Activated CD4-positive, CD25-positive, alpha-beta regulatory T cell treated with anti-CD3 and anti-CD28 coated beads, Interleukin-2, amount 50 U/mL, for 24 hours (primary cell): ENCODE measurements at regions not wholly inside any gene's neighbourhood (a gene's known extent, or its start where the extent isn't known, plus 50 kb on each side); places are given as distances from the start of the nearest gene placed in this dataset.
"Not testable (repeated sequence)": the region's sequence is repeated elsewhere in the genome, so short reads cannot be mapped to it uniquely, and the experiment has no call there.

Experiments used
- ATAC-seq, 2 donors: fragments of 150-1000 bp; cut with Tn5 transposase; one replicate each; pipeline ENCODE4 v1.10.0; 2021; ENCODE audit warnings: mild to moderate bottlenecking in 1 of 2, moderate library complexity in 1 of 2

DNA sequence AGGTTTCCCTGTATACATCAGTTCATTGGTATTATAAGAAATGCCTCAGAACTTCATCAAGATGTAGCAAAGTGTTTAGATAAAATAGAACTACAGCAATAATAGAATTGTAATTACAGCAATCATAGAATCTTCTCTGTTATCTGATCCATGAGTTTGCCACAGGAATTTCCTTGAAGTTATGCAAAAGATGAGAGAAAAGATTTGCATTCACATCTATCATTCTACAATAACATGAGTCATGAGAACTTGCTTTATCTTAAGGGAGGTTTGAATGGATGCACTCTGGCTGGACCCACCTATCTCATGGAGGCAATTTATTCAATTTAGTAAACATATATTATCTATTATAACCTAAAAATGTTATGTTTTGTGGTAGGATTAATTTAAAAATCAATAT, 329.8 kb upstream of the EPHA7 start:
- ATAC-seq = no peak

DNA sequence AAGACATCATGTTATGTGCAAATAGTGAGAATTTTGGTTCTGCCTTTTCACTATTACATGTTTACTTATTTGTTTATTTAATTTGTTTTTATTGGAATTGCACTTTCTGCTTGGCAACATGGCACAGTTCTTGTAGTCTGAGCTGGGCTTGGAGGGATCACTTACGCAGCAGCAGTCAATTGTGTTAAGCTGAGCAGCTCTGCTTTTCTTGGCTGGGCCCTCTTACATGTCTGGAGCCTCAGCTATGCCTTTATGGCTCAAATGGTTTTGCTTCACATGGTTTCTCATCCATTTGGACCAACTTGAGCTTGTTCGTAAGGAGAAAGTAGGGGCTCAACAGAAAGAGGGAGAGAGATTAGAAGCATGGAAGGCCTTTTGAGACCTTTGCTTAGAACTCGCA, 327.5 kb upstream of the EPHA7 start:
- ATAC-seq = no peak

DNA sequence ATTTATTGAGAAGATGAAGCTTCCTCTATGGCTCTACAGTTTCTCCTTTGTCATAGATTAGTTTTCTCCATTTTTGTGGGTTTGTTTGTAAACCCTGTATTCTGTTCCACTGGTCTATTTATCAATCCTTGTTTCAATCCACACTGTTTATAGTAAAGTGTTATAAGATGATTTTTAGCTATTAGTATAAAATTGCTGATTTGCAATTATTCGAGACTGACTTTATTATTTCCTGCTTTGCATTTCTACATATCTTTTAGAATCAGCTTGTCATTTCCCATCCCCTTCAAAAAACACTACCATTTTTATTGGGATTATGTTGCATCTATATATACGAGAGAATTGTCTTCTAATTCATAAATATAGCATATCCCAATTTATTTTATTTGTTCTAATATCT, 325.9 kb upstream of the EPHA7 start:
- no peak for ATAC-seq

DNA sequence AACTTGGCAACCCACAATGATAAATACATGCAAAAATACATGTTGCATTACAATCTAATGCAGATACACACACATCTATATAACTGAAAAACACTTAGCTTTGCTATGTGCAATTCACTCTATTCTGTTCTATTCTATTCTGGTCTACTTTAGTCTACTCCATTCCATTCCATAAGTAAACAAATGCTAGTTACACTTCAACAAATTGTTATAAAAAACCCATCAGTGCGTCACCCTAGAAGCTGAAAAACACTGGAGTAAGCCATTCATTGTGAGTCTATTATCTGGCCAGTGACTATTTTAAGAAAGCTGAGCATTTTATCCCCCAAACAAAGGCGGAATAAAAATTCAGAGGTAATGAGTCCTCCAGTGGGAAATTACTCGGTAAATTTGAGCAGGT, 315.7 kb upstream of the EPHA7 start:
- ATAC-seq = no peak

- ATAC-seq = no peak
These were observed 311.9 kb upstream of the EPHA7 start for GRCh38 chr6:93731306-93731705.

DNA sequence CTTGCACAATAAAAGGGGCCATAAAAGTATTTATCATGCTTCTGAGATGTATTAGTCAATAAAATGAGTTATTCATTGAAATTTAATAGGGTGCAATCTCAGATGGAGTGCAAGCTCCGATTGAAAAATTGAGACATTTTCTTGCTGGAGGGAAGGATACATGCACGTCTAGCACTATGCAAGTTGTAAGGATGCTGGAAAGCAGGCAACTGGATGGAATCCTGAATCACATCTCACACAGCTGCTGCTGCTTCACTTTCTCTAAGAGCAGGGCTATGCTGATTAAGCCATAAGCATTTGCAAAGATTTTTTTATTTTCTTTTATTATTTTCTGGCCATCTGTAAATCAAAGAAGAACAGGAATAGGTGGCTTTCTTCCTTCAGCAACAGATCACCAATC, 308.8 kb upstream of the EPHA7 start:
- no peak for ATAC-seq

DNA sequence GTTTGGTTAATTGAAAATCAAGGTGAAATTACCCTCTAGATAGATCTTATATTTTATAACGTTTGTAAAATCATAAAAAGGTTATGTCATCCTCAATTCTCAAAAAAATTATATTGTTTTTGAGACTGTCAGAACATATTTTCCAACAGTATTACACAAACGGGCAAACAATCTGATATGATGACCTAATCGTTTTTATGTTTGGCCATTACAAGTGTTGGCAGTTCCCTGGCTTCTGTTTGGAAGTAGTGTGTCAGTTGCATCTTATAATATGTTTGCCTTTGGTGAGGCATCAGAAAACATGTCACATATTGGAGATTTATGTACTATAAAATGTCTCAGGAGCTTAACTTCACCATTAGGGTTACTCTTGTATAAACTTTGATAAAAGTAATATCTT, 308.1 kb upstream of the EPHA7 start:
- no peak for ATAC-seq

- peak in 1 of 2 donors; percentile 21 for ATAC-seq
These were observed 302.2 kb upstream of the EPHA7 start for GRCh38 chr6:93721386-93722048.

DNA sequence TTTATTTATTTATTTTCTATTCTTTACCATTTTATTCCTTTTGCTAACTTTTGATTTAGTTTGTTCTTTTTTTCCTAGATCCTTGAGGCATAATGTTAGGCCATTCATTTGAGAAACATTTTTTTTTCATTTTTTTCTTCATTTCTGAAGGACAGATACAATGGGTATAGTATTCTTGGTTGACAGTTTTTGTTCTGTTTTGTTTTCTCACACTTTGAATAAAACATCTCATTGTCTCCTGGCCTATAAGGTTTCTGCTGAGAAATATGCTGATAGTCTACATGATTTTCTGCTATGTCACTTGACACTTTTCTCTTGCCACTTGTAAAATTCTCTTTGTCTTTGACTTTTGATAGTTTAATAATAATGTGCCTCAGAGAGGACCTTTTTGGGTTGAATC, 294.6 kb upstream of the EPHA7 start:
- no peak for ATAC-seq

- ATAC-seq = no peak
These were observed 284.1 kb upstream of the EPHA7 start for GRCh38 chr6:93703431-93703830.

DNA sequence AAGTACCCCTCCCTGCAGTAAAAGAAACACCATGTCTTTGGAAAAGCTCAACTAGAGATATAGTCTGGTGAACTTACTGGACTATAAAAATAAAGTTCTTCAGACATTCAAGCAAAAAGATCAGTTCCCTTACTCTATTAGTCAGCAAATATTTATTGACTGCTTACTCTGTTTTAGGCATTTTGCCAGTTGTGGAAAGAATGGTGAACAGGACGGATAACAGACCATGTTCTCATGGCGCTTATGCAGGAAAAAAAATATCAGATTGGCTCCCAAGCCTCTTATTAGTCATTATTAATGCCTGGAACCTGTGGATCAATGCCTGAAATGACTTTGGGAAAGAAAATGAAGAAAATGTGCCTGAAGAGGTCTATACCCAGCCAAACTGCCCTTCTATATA, 282.2 kb upstream of the EPHA7 start:
- ATAC-seq = no peak

- no peak for ATAC-seq
These were observed 266.1 kb upstream of the EPHA7 start for GRCh38 chr6:93685494-93685893.

GRCh38 chr6:93684339-93684738, 265.0 kb upstream of the EPHA7 start:
- ATAC-seq = no peak

GRCh38 chr6:93679836-93680235, 260.5 kb upstream of the EPHA7 start:
- no peak for ATAC-seq

GRCh38 chr6:93678841-93679454, 259.6 kb upstream of the EPHA7 start:
- no peak for ATAC-seq

DNA sequence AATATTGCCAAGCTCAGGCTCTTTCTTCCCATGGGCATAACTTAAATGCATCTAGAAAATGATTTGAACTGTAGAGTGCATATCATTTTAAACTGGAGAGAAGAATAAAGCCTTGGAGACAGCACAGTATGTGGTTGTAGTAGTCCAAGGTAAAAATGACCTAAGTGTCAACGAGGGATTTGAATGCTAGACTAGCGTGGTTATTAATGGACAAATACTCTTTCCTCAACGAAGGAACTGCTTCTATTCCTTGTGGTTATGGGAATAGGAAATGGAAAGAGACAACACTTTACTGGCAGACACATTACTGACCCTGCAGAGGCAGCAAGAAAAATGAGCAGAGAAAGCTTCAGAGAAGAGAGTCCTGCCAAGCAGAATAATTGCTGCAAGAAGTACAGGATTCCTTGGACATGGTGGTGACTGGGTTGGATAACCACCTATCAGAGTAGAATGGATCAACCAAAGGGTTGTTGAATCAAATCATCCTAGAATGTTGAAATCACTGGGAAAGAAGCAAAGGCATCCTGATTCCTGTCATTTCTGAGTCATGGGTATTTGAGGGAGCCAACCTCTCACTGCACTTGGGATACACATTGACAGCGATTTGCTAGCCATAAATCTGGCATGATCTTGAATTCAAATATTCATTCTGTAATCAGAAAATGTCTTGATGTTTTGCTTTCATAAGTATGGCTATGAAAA, 258.1 kb upstream of the EPHA7 start:
- ATAC-seq = no peak

- no peak for ATAC-seq
These were observed 257.2 kb upstream of the EPHA7 start for GRCh38 chr6:93676581-93676980.

DNA sequence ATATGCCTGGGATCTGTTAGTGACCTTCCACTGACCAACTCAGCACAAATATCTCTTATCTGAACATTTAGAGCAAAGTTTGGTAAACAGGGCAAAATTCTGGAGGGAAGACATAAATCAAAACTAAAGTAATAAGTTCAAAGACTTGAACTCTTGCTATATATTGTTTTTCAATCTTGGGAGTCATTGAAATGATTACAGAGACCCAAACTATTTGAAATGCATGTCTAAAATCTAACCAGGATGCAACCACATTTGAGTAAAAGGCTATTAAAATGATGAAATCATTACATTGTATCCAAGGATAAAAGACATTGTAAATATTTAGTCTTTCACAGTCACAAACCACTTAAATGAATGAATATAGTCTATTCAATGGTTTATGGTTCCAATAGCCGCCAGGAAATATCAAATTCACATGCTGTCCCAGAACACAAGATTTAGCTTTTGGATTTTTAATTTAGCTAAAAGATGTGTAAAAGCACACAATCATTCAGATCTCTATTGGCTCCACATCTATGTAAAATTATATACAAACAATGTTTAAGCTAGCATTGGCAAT, 256.6 kb upstream of the EPHA7 start:
- no peak for ATAC-seq

GRCh38 chr6:93663111-93663510, 243.8 kb upstream of the EPHA7 start:
- no peak for ATAC-seq

DNA sequence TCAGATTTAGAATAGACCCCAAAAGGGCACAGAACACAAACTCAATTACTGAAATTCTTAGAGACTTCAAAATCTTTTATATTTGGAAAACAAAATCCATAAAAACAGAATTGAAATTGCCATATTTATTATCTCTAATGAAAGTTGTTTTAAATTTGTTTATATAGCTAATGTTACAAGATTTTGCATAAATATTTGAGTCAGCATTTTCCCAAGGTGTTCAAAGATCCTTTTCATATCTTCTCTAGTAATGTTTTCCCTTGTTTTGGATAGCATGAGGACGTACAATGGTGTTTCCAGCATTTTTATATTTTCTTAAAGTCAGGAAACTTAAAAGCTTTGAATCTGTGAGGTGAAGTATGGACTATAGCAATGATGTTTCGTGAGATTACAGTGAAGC, 235.2 kb upstream of the EPHA7 start:
- ATAC-seq = no peak

DNA sequence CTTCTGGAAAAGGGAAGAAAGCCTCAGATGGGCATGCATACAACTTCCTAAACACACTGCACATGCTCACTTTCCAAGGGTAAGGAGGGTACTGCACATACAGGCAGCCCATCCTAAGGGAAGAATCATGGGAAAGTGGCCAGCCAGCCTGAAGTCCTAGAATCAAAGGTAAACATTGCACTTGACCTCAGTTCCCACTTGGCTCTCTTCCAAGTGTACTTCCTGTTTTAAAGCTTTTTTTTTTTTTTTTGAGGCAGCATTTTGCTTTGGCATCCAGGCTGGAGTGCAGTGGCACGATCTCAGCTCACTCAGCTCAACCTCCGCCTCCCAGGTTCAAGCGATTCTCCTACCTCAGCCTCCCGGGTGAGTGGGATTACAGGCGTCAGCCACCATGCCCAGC, 225.3 kb upstream of the EPHA7 start:
- ATAC-seq = no peak

- ATAC-seq = no peak
These were observed 219.8 kb upstream of the EPHA7 start for GRCh38 chr6:93639126-93639525.

DNA sequence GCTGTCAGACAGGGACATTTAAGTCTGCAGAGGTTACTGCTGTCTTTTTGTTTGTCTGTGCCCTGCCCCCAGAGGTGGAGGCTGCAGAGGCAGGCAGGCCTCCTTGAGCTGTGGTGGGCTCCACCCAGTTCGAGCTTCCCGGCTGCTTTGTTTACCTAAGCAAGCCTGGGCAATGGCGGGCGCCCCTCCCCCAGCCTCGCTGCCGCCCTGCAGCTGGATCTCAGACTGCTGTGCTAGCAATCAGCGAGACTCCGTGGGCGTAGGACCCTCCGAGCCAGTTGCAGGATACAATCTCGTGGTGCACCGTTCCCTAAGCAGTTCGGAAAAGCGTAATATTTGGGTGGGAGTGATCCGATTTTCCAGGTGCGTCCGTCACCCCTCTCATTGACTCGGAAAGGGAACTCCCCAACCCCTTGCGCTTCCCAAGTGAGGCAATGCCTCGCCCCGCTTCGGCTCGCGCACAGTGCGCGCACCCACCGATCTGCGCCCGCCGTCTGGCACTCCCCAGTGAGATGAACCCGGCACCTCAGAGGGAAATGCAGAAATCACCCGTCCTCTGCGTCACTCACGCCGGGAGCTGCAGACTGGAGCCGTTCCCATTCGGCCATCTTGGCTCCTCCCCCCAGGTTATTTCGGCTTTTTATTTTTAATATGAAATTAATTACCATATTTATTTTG, 217.8 kb upstream of the EPHA7 start:
- not testable (repeated sequence) for ATAC-seq
